Panc1 (cell line): ENCODE measurements at regions not wholly inside any gene's neighbourhood (a gene's known extent, or its start where the extent isn't known, plus 50 kb on each side); places are given as distances from the start of the nearest gene placed in this dataset.

ENCODE experiments used
- TF ChIP-seq, protein P1 (sequence below), 2 experiments: IDR thresholded peaks; 2 replicates each; pipeline ENCODE4 v1.6.1; 2011 to 2012; ENCODE audit warnings: low read depth in 2 of 2, control low read depth in 1 of 2, low read length in 1 of 2, mild to moderate bottlenecking in 1 of 2, moderate library complexity in 1 of 2; ENCODE audit not compliant: insufficient read depth in 1 of 2
- TF ChIP-seq, protein P2 (sequence below): fragments of 450-650 bp; IDR thresholded peaks from 2 replicates; pipeline ENCODE4 v1.5.1; 2017; ENCODE audit warnings: mild to moderate bottlenecking

DNA sequence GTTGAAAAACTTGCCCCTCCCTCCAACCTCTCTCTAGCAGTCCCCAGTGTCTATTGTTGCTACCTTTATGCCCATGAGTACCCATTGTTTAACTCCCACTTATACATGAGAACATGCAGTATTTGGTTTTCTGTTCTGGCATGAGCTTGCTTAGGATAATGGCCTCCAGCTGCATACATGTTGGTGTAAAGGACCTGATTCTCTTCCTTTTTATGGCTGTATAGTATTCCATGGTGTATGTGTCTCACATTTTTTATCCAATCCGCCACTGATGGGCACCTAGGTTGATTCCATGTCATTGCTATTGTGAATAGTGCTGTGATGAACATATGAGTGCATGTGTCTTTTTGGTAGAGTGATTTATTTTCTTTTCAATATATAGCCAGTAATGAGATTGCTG lies 50.0 kb upstream of the GPC4 start:
- TF ChIP-seq, protein P1, sequence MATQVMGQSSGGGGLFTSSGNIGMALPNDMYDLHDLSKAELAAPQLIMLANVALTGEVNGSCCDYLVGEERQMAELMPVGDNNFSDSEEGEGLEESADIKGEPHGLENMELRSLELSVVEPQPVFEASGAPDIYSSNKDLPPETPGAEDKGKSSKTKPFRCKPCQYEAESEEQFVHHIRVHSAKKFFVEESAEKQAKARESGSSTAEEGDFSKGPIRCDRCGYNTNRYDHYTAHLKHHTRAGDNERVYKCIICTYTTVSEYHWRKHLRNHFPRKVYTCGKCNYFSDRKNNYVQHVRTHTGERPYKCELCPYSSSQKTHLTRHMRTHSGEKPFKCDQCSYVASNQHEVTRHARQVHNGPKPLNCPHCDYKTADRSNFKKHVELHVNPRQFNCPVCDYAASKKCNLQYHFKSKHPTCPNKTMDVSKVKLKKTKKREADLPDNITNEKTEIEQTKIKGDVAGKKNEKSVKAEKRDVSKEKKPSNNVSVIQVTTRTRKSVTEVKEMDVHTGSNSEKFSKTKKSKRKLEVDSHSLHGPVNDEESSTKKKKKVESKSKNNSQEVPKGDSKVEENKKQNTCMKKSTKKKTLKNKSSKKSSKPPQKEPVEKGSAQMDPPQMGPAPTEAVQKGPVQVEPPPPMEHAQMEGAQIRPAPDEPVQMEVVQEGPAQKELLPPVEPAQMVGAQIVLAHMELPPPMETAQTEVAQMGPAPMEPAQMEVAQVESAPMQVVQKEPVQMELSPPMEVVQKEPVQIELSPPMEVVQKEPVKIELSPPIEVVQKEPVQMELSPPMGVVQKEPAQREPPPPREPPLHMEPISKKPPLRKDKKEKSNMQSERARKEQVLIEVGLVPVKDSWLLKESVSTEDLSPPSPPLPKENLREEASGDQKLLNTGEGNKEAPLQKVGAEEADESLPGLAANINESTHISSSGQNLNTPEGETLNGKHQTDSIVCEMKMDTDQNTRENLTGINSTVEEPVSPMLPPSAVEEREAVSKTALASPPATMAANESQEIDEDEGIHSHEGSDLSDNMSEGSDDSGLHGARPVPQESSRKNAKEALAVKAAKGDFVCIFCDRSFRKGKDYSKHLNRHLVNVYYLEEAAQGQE (IDR thresholded peaks at IDR 0.05; ENCODE audit: insufficient read depth in 1 of 2, low read depth in 2 of 2, low read length in 1 of 2), result no peak
- TF ChIP-seq, protein P2, sequence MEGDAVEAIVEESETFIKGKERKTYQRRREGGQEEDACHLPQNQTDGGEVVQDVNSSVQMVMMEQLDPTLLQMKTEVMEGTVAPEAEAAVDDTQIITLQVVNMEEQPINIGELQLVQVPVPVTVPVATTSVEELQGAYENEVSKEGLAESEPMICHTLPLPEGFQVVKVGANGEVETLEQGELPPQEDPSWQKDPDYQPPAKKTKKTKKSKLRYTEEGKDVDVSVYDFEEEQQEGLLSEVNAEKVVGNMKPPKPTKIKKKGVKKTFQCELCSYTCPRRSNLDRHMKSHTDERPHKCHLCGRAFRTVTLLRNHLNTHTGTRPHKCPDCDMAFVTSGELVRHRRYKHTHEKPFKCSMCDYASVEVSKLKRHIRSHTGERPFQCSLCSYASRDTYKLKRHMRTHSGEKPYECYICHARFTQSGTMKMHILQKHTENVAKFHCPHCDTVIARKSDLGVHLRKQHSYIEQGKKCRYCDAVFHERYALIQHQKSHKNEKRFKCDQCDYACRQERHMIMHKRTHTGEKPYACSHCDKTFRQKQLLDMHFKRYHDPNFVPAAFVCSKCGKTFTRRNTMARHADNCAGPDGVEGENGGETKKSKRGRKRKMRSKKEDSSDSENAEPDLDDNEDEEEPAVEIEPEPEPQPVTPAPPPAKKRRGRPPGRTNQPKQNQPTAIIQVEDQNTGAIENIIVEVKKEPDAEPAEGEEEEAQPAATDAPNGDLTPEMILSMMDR, result no peak
